ENCODE measurements at regions not wholly inside any gene's neighbourhood (a gene's known extent, or its start where the extent isn't known, plus 50 kb on each side); places are given as distances from the start of the nearest gene placed in this dataset.

GRCh38 chr19:16022681-16023080, 53.6 kb upstream of the TPM4 start:
- no peak for DNase-seq (ENCODE audit: low read depth in 3 of 3)

- no peak for DNase-seq (ENCODE audit: low read depth in 3 of 3)
These were observed 53.0 kb upstream of the TPM4 start for GRCh38 chr19:16023146-16023915.

- no peak for DNase-seq (ENCODE audit: low read depth in 3 of 3)
These were observed 51.8 kb upstream of the TPM4 start for GRCh38 chr19:16024266-16025107.

GRCh38 chr19:16025108-16026101, 50.9 kb upstream of the TPM4 start:
- no peak for DNase-seq (ENCODE audit: low read depth in 3 of 3)

- DNase-seq (ENCODE audit: low read depth in 3 of 3) = no peak
These were observed 50.2 kb upstream of the TPM4 start for GRCh38 chr19:16026131-16026530.

Data from stimulated activated CD4-positive, alpha-beta T cell treated with anti-CD3 and anti-CD28 coated beads, TNF-alpha, amount 100 ng/mL, for 24 hours (primary cell).